H9 (cell line): ENCODE measurements at regions not wholly inside any gene's neighbourhood (a gene's known extent, or its start where the extent isn't known, plus 50 kb on each side); places are given as distances from the start of the nearest gene placed in this dataset.

Experiments
- DNase-seq: peaks from one replicate; pipeline ENCODE4 v3.0.0-alpha.2; 2017
- H2AFZ ChIP-seq: one replicate; pipeline ENCODE4 v1.6.1; 2013; ENCODE audit warnings: mild to moderate bottlenecking, low read length, control low read depth, moderate library complexity
- H2AK5ac ChIP-seq: 2 replicates; pipeline ENCODE4 v1.6.1; 2013; ENCODE audit warnings: low read length, control low read depth, mixed read lengths; ENCODE audit not compliant: insufficient read length
- H2BK120ac ChIP-seq: one replicate; pipeline ENCODE4 v1.6.1; 2013; ENCODE audit warnings: low read depth, mild to moderate bottlenecking, low read length, control low read depth, inconsistent platforms; ENCODE audit not compliant: poor library complexity, severe bottlenecking
- H2BK12ac ChIP-seq: 2 replicates; pipeline ENCODE4 v1.6.1; 2013; ENCODE audit warnings: low read length, control low read depth, mixed read lengths, low read depth; ENCODE audit not compliant: insufficient read length
- H2BK15ac ChIP-seq: 2 replicates; pipeline ENCODE4 v1.6.1; 2013; ENCODE audit warnings: low read depth, low read length, control low read depth
- H2BK20ac ChIP-seq: one replicate; pipeline ENCODE4 v1.6.1; 2013; ENCODE audit warnings: low read depth, mild to moderate bottlenecking, low read length, control low read depth, inconsistent platforms; ENCODE audit not compliant: poor library complexity, severe bottlenecking
- H2BK5ac ChIP-seq: 2 replicates; pipeline ENCODE4 v1.6.1; 2013; ENCODE audit warnings: low read length, control low read depth, mixed read lengths; ENCODE audit not compliant: insufficient read length
- H3K14ac ChIP-seq: 2 replicates; pipeline ENCODE4 v1.6.1; 2013; ENCODE audit warnings: low read length, control low read depth; ENCODE audit not compliant: insufficient read depth
- H3K18ac ChIP-seq: 2 replicates; pipeline ENCODE4 v1.6.1; 2013; ENCODE audit warnings: low read depth, mild to moderate bottlenecking, mixed read lengths, low read length, control low read depth; ENCODE audit not compliant: insufficient read length
- H3K23ac ChIP-seq: 2 replicates; pipeline ENCODE4 v1.6.1; 2013; ENCODE audit warnings: low read length, control low read depth, mixed read lengths, low read depth; ENCODE audit not compliant: insufficient read length
- H3K23me2 ChIP-seq: 2 replicates; pipeline ENCODE4 v1.6.1; 2013; ENCODE audit warnings: low read depth, mild to moderate bottlenecking, mixed read lengths, low read length, control low read depth; ENCODE audit not compliant: insufficient read length, poor library complexity, severe bottlenecking
- H3K27ac ChIP-seq: 2 replicates; pipeline ENCODE4 v1.5.1; 2013; ENCODE audit warnings: low read length, control low read depth, mixed read lengths, low read depth; ENCODE audit not compliant: insufficient read length
- H3K27me3 ChIP-seq: 2 replicates; pipeline ENCODE4 v1.6.1; 2013; ENCODE audit warnings: low read length, control low read depth, inconsistent platforms; ENCODE audit not compliant: insufficient read depth
- H3K4ac ChIP-seq: 2 replicates; pipeline ENCODE4 v1.6.1; 2013; ENCODE audit warnings: low read depth, mild to moderate bottlenecking, control low read depth, inconsistent platforms, low read length, moderate library complexity
- H3K4me1 ChIP-seq: 2 replicates; pipeline ENCODE4 v1.6.1; 2013; ENCODE audit warnings: low read length, control low read depth, inconsistent platforms; ENCODE audit not compliant: insufficient read depth
- H3K4me2 ChIP-seq: 2 replicates; pipeline ENCODE4 v1.6.1; 2013; ENCODE audit warnings: low read length, control low read depth, mixed read lengths; ENCODE audit not compliant: insufficient read length, insufficient read depth
- H3K56ac ChIP-seq: 2 replicates; pipeline ENCODE4 v1.6.1; 2013; ENCODE audit warnings: low read depth, mild to moderate bottlenecking, mixed read lengths, low read length, control low read depth; ENCODE audit not compliant: insufficient read length
- H3K79me1 ChIP-seq: 2 replicates; pipeline ENCODE4 v1.6.1; 2013; ENCODE audit warnings: low read depth, mild to moderate bottlenecking, moderate library complexity, low read length, control low read depth, inconsistent platforms; ENCODE audit not compliant: insufficient read depth, poor library complexity, severe bottlenecking
- H3K79me2 ChIP-seq: 2 replicates; pipeline ENCODE4 v1.6.1; 2013; ENCODE audit warnings: low read length, control low read depth, inconsistent platforms; ENCODE audit not compliant: insufficient read depth
- H3K9ac ChIP-seq: 2 replicates; pipeline ENCODE4 v1.6.1; 2013; ENCODE audit warnings: low read length, control low read depth, mixed read lengths; ENCODE audit not compliant: insufficient read length; ENCODE audit errors: extremely low read depth
- H3K9me3 ChIP-seq: one replicate; pipeline ENCODE4 v1.6.1; 2013; ENCODE audit warnings: low read depth, low read length, inconsistent platforms; ENCODE audit not compliant: control insufficient read depth
- H3T11ph ChIP-seq: one replicate; pipeline ENCODE4 v1.6.1; 2013; ENCODE audit warnings: mild to moderate bottlenecking, low read length, control low read depth, inconsistent platforms
- H4K20me1 ChIP-seq: one replicate; pipeline ENCODE4 v1.6.1; 2013; ENCODE audit not compliant: control insufficient read depth, insufficient read length, insufficient read depth
- H4K5ac ChIP-seq: 2 replicates; pipeline ENCODE4 v1.6.1; 2013; ENCODE audit warnings: low read depth, mild to moderate bottlenecking, mixed read lengths, low read length, control low read depth; ENCODE audit not compliant: insufficient read length
- H4K8ac ChIP-seq: replicated peaks from 2 replicates; pipeline ENCODE4 v1.6.1; 2013; ENCODE audit warnings: low read length, control low read depth, mixed read lengths, low read depth; ENCODE audit not compliant: insufficient read length
- H4K91ac ChIP-seq: 2 replicates; pipeline ENCODE4 v1.6.1; 2013; ENCODE audit warnings: low read depth, mild to moderate bottlenecking, moderate library complexity, mixed read lengths, low read length, control low read depth; ENCODE audit not compliant: insufficient read length
- H3K27ac Mint-ChIP-seq, 3 experiments: 2 replicates in 2 of 3; 3 replicates in 1 of 3; pipeline ENCODE4 v1.8.0; 2020 to 2021; ENCODE audit warnings: mixed read lengths in 3 of 3, mild to moderate bottlenecking in 1 of 3, moderate library complexity in 1 of 3
- H3K27me3 Mint-ChIP-seq: 2 replicates; pipeline ENCODE4 v1.8.0; 2021; ENCODE audit warnings: low read depth, mild to moderate bottlenecking, moderate library complexity, mixed read lengths
- H3K36me3 Mint-ChIP-seq, 3 experiments: 2 replicates in 2 of 3; 3 replicates in 1 of 3; pipeline ENCODE4 v1.8.0; 2020 to 2021; ENCODE audit warnings: low read depth in 3 of 3, mixed read lengths in 3 of 3; ENCODE audit not compliant: insufficient read depth in 1 of 3
- H3K4me1 Mint-ChIP-seq, 2 experiments: 2 replicates each; pipeline ENCODE4 v1.8.0; 2020; ENCODE audit warnings: mixed read lengths in 2 of 2
- H3K4me3 Mint-ChIP-seq, 2 experiments: 2 replicates in 1 of 2; 3 replicates in 1 of 2; pipeline ENCODE4 v1.8.0; 2020 to 2021; ENCODE audit warnings: mild to moderate bottlenecking in 2 of 2, mixed read lengths in 2 of 2, moderate library complexity in 1 of 2
- H3K9me3 Mint-ChIP-seq, 2 experiments: 2 replicates in 1 of 2; 3 replicates in 1 of 2; pipeline ENCODE4 v1.8.0; 2020; ENCODE audit warnings: mild to moderate bottlenecking in 2 of 2, mixed read lengths in 2 of 2, moderate library complexity in 1 of 2
- CTCF ChIP-seq: fragments of 200-600 bp; sonication (generic); conservative IDR thresholded peaks from 3 replicates; pipeline ENCODE4 v1.8.0; 2021; ENCODE audit warnings: antibody characterized with exemption, mild to moderate bottlenecking
- WGBS: extraction: QIAGEN DNeasy Blood & Tissue Kit; methylation state at CpG from one replicate; pipeline ENCODE4 v1.1.7; 2013; ENCODE audit warnings: missing lambda C conversion rate, low lambda C conversion rate, mixed read lengths; ENCODE audit not compliant: insufficient read length; ENCODE audit errors: extremely low coverage; 5-methylcytosine and 5-hydroxymethylcytosine counted together

- no peak overlapping the region for H3K4ac ChIP-seq
- H3K9me3 Mint-ChIP-seq: peaks cover 3 to 7% of the 10 kb centered on the region in 2 experiments; a peak in 4 of 5 replicates
- no peak overlapping the region for H3K56ac ChIP-seq
- H3K27me3 ChIP-seq: no peaks in the 10 kb centered on the region
- H2BK15ac ChIP-seq: no peak overlapping the region
- DNase-seq: no peak
- no peak overlapping the region for H3K9ac ChIP-seq
- H3K4me2 ChIP-seq: no peak overlapping the region
- H3K79me1 ChIP-seq: no peaks in the 10 kb centered on the region
- H2BK120ac ChIP-seq: no peak overlapping the region
- no peak overlapping the region for H3K23ac ChIP-seq
- H3K18ac ChIP-seq: no peak overlapping the region
- no peak overlapping the region for H2BK20ac ChIP-seq
- H3K4me3 Mint-ChIP-seq: no peak overlapping the region
- no peak overlapping the region for H2BK5ac ChIP-seq
- no peak overlapping the region for H2AK5ac ChIP-seq
- H4K91ac ChIP-seq: no peak overlapping the region
- H3T11ph ChIP-seq: no peak overlapping the region
- no peaks in the 10 kb centered on the region for H3K79me2 ChIP-seq
- H3K4me1 ChIP-seq: no peaks in the 10 kb centered on the region
- no peaks in the 10 kb centered on the region for H3K9me3 ChIP-seq
- no peak overlapping the region for H4K5ac ChIP-seq
- H2BK12ac ChIP-seq: no peak overlapping the region
- no peak overlapping the region for H2AFZ ChIP-seq
- H3K27ac ChIP-seq: no peak overlapping the region
- peaks cover 6% of the 10 kb centered on the region for H3K27me3 Mint-ChIP-seq
- H3K36me3 Mint-ChIP-seq: 0 out of 7 replicates have a peak, but pooled peaks cover 0 to 2% (median 0%) of the 10 kb centered on the region in 3 experiments
- H3K23me2 ChIP-seq: no peaks in the 10 kb centered on the region
- H3K14ac ChIP-seq: no peak overlapping the region
- H4K20me1 ChIP-seq: no peaks in the 10 kb centered on the region
- WGBS: no CpG with 5 or more reads among the region's 9 CpGs
- no peak for TF ChIP-seq CTCF
- H4K8ac ChIP-seq: no peak overlapping the region
- peaks cover 11 to 13% of the 10 kb centered on the region in 2 experiments for H3K4me1 Mint-ChIP-seq
- H3K27ac Mint-ChIP-seq: no peak overlapping the region; a peak in 1 of 7 replicates
These were observed 205.2 kb downstream of the ERMARD start for GRCh38 chr6:169956580-169956979.
